ENCODE measurements at regions not wholly inside any gene's neighbourhood (a gene's known extent, or its start where the extent isn't known, plus 50 kb on each side); places are given as distances from the start of the nearest gene placed in this dataset.

DNA sequence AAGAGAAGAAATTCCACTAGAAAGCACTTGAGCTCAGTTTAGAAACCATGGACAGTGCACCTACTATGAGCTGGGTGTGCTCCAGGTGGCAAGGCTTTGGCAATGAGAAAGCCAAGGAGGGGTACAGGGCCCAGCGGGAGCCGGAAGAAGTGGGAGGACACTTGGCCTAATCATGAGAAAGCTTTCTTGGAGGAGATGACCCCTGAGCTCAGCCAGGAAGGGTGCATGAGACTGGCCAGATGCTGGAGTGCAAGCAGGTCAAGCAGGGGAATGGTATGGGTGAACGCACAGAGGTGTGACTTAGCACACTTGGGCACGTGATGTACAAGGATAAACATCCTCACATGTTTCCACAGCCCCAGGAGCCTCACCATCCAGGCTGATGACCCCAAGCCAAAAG is 97.2 kb upstream of the GLI2 start:
- TF ChIP-seq EZH2 (IDR thresholded peaks at IDR 0.05; ENCODE audit: insufficient read depth, low read length), result no peak
- TF ChIP-seq, protein P1, sequence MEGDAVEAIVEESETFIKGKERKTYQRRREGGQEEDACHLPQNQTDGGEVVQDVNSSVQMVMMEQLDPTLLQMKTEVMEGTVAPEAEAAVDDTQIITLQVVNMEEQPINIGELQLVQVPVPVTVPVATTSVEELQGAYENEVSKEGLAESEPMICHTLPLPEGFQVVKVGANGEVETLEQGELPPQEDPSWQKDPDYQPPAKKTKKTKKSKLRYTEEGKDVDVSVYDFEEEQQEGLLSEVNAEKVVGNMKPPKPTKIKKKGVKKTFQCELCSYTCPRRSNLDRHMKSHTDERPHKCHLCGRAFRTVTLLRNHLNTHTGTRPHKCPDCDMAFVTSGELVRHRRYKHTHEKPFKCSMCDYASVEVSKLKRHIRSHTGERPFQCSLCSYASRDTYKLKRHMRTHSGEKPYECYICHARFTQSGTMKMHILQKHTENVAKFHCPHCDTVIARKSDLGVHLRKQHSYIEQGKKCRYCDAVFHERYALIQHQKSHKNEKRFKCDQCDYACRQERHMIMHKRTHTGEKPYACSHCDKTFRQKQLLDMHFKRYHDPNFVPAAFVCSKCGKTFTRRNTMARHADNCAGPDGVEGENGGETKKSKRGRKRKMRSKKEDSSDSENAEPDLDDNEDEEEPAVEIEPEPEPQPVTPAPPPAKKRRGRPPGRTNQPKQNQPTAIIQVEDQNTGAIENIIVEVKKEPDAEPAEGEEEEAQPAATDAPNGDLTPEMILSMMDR (IDR thresholded peaks at IDR 0.05; ENCODE audit: insufficient read depth, low read depth, low read length), result no peak
- peaks cover 3% of the 10 kb centered on the region for H3K36me3 Mint-ChIP-seq (ENCODE audit: low read depth, unreplicated experiment)
- H3K27me3 Mint-ChIP-seq (ENCODE audit: low read depth, unreplicated experiment), result peaks cover 51% of the 10 kb centered on the region
- Histone ChIP-seq H3K9ac (ENCODE audit: low read length) (no peak overlapping the region), H3K27ac (ENCODE audit: low read depth, low read length) (no peak overlapping the region), H3K4me3 (ENCODE audit: insufficient read depth, low read depth, low read length) (no peak overlapping the region), H3K9me3 (ENCODE audit: insufficient read depth, low read depth, low read length) (no peaks in the 10 kb centered on the region), H3K4me2 (ENCODE audit: low read length) (no peak overlapping the region), H3K27me3 (ENCODE audit: insufficient read depth, low read length) (peaks cover 25% of the 10 kb centered on the region), H3K79me2 (ENCODE audit: insufficient read depth, low read length) (no peaks in the 10 kb centered on the region), H2AFZ (ENCODE audit: low read depth, low read length) (no peak overlapping the region), H4K20me1 (ENCODE audit: insufficient read depth, low read length) (no peaks in the 10 kb centered on the region), H3K4me1 (ENCODE audit: insufficient read depth, low read length) (no peaks in the 10 kb centered on the region), H3K36me3 (ENCODE audit: insufficient read depth, low read length) (no peaks in the 10 kb centered on the region)
- H3K27ac Mint-ChIP-seq (ENCODE audit: unreplicated experiment), result no peak overlapping the region
- FAIRE-seq, result no peak
- no peak for DNase-seq (ENCODE audit: low read depth)
- peaks cover 6% of the 10 kb centered on the region for H3K9me3 Mint-ChIP-seq (ENCODE audit: unreplicated experiment)
- no peak overlapping the region for H3K4me3 Mint-ChIP-seq (ENCODE audit: unreplicated experiment)
- no peaks in the 10 kb centered on the region for H3K4me1 Mint-ChIP-seq (ENCODE audit: low read depth, unreplicated experiment)

DNA sequence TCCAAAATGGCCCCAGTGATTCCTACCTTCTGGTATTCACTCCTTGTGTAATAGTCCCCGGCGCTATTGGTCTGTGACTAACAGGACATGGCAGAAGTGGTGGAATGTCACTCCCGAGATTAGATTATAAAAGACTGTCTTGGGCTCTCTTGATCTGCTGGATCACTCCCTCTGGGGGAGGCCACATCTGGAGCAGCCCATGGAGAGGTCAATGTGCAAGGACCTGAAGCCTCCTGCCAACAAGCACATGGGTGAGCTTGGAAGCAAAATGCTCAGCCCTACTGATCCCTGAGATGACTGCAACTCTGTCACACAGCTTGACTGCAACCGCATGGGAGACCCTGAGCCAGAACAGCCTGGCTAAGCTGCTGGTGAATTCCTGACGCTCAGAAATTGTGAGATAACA is 94.3 kb upstream of the GLI2 start:
- no peaks in the 10 kb centered on the region for H3K4me1 ChIP-seq (ENCODE audit: insufficient read depth, low read length)
- no peak overlapping the region for H3K4me3 ChIP-seq (ENCODE audit: insufficient read depth, low read depth, low read length)
- no peak overlapping the region for H3K4me2 ChIP-seq (ENCODE audit: low read length)
- no peak overlapping the region for H3K27ac ChIP-seq (ENCODE audit: low read depth, low read length)
- no peaks in the 10 kb centered on the region for H3K36me3 Mint-ChIP-seq (ENCODE audit: low read depth, unreplicated experiment)
- DNase-seq (ENCODE audit: low read depth) (peak; percentile 35), FAIRE-seq (no peak)
- no peak overlapping the region for H3K4me3 Mint-ChIP-seq (ENCODE audit: unreplicated experiment)
- peaks cover 30% of the 10 kb centered on the region for H3K27me3 Mint-ChIP-seq (ENCODE audit: low read depth, unreplicated experiment)
- H4K20me1 ChIP-seq (ENCODE audit: insufficient read depth, low read length), result no peaks in the 10 kb centered on the region
- H3K27ac Mint-ChIP-seq (ENCODE audit: unreplicated experiment), result no peak overlapping the region
- peaks cover 18% of the 10 kb centered on the region for H3K27me3 ChIP-seq (ENCODE audit: insufficient read depth, low read length)
- H3K36me3 ChIP-seq (ENCODE audit: insufficient read depth, low read length), result no peaks in the 10 kb centered on the region
- TF ChIP-seq, protein P1 (IDR thresholded peaks at IDR 0.05; ENCODE audit: insufficient read depth, low read depth, low read length), result no peak
- TF ChIP-seq EZH2 (IDR thresholded peaks at IDR 0.05; ENCODE audit: insufficient read depth, low read length), result no peak
- H3K4me1 Mint-ChIP-seq (ENCODE audit: low read depth, unreplicated experiment), result no peaks in the 10 kb centered on the region
- no peaks in the 10 kb centered on the region for H3K79me2 ChIP-seq (ENCODE audit: insufficient read depth, low read length)
- no peaks in the 10 kb centered on the region for H3K9me3 ChIP-seq (ENCODE audit: insufficient read depth, low read depth, low read length)
- H3K9ac ChIP-seq (ENCODE audit: low read length), result no peak overlapping the region
- H3K9me3 Mint-ChIP-seq (ENCODE audit: unreplicated experiment), result peaks cover 3% of the 10 kb centered on the region
- H2AFZ ChIP-seq (ENCODE audit: low read depth, low read length), result no peak overlapping the region

DNA sequence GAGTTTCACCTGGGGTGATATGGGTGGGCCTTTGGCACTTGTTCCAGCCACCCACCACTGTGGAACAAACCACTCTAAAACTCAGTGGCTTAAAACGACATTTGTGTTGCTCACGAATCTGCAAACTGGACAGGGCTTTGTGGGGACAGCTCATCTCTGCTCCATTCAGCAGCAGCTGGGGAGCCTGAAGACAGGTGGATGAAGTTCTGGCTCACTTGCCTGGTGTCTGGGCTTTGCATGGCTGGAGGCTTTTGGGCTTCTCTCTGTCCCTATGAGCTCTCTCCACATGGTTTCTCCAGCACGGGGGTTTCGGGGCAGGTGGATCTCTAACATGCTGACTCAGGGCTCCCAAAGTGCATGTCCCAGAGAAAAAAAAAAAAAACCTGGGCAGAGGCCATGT is 93.0 kb upstream of the GLI2 start:
- Histone ChIP-seq H2AFZ (ENCODE audit: low read depth, low read length) (no peak overlapping the region), H3K4me1 (ENCODE audit: insufficient read depth, low read length) (no peaks in the 10 kb centered on the region), H3K27ac (ENCODE audit: low read depth, low read length) (no peak overlapping the region), H3K27me3 (ENCODE audit: insufficient read depth, low read length) (peaks cover 14% of the 10 kb centered on the region), H3K79me2 (ENCODE audit: insufficient read depth, low read length) (no peaks in the 10 kb centered on the region), H3K4me2 (ENCODE audit: low read length) (no peak overlapping the region), H3K4me3 (ENCODE audit: insufficient read depth, low read depth, low read length) (no peak overlapping the region), H3K36me3 (ENCODE audit: insufficient read depth, low read length) (no peaks in the 10 kb centered on the region), H4K20me1 (ENCODE audit: insufficient read depth, low read length) (no peaks in the 10 kb centered on the region), H3K9me3 (ENCODE audit: insufficient read depth, low read depth, low read length) (no peaks in the 10 kb centered on the region), H3K9ac (ENCODE audit: low read length) (no peak overlapping the region)
- Mint-ChIP-seq H3K27ac (ENCODE audit: unreplicated experiment) (no peak overlapping the region), H3K27me3 (ENCODE audit: low read depth, unreplicated experiment) (peaks cover 21% of the 10 kb centered on the region), H3K4me3 (ENCODE audit: unreplicated experiment) (no peak overlapping the region), H3K4me1 (ENCODE audit: low read depth, unreplicated experiment) (peaks cover 4% of the 10 kb centered on the region), H3K36me3 (ENCODE audit: low read depth, unreplicated experiment) (no peaks in the 10 kb centered on the region), H3K9me3 (ENCODE audit: unreplicated experiment) (peaks cover 7% of the 10 kb centered on the region)
- FAIRE-seq (no peak), DNase-seq (ENCODE audit: low read depth) (no peak)
- TF ChIP-seq, protein P1 (IDR thresholded peaks at IDR 0.05; ENCODE audit: insufficient read depth, low read depth, low read length), result no peak
- TF ChIP-seq EZH2 (IDR thresholded peaks at IDR 0.05; ENCODE audit: insufficient read depth, low read length), result no peak

Measured in astrocyte (in vitro differentiated cells and primary cell).